ENCODE measurements at regions not wholly inside any gene's neighbourhood (a gene's known extent, or its start where the extent isn't known, plus 50 kb on each side); places are given as distances from the start of the nearest gene placed in this dataset.

DNA sequence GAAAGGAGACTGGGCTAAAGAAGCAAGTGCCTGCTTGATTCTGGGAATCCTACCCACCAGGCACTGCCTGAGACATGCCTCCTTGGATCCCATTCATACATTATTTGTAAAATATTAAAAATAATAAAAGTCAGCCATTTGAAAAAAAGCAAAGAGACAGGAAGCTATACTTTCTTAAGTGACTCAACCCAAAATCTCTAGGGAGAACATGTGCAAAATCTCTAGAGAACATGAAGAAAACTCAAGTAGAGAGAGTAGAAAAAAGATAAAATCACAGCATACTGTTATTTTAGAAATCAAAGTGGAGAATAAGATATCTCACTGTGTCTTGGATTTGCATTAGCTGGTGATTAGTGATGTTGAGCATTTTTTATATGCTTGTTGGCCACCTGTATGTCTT, 197.2 kb upstream of the GGTLC1 start:
- TF ChIP-seq, protein P1, sequence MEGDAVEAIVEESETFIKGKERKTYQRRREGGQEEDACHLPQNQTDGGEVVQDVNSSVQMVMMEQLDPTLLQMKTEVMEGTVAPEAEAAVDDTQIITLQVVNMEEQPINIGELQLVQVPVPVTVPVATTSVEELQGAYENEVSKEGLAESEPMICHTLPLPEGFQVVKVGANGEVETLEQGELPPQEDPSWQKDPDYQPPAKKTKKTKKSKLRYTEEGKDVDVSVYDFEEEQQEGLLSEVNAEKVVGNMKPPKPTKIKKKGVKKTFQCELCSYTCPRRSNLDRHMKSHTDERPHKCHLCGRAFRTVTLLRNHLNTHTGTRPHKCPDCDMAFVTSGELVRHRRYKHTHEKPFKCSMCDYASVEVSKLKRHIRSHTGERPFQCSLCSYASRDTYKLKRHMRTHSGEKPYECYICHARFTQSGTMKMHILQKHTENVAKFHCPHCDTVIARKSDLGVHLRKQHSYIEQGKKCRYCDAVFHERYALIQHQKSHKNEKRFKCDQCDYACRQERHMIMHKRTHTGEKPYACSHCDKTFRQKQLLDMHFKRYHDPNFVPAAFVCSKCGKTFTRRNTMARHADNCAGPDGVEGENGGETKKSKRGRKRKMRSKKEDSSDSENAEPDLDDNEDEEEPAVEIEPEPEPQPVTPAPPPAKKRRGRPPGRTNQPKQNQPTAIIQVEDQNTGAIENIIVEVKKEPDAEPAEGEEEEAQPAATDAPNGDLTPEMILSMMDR (IDR thresholded peaks at IDR 0.05; ENCODE audit: extremely low read depth, insufficient read depth, missing control alignments), result no peak
- in situ Hi-C loops (cut with MboI; ENCODE audit: low pct_unique_long_range_greater_than_20kb, low sequenced_read_pairs, unreplicated experiment), result no loop called here
- DNase-seq (ENCODE audit: low spot score), result no peak

GRCh38 chr20:24181151-24181550, 192.6 kb upstream of the GGTLC1 start:
- DNase-seq (ENCODE audit: low spot score), result no peak
- in situ Hi-C loops (cut with MboI; ENCODE audit: low pct_unique_long_range_greater_than_20kb, low sequenced_read_pairs, unreplicated experiment), result no loop called here
- TF ChIP-seq, protein P1 (IDR thresholded peaks at IDR 0.05; ENCODE audit: extremely low read depth, insufficient read depth, missing control alignments), result no peak

- DNase-seq (ENCODE audit: low spot score), result no peak
- TF ChIP-seq, protein P1 (IDR thresholded peaks at IDR 0.05; ENCODE audit: extremely low read depth, insufficient read depth, missing control alignments), result no peak
- in situ Hi-C loops (cut with MboI; ENCODE audit: low pct_unique_long_range_greater_than_20kb, low sequenced_read_pairs, unreplicated experiment), result no loop called here
Observed at GRCh38 chr20:24169256-24169655, 180.7 kb upstream of the GGTLC1 start.

GRCh38 chr20:24166412-24166811, 177.8 kb upstream of the GGTLC1 start:
- DNase-seq (ENCODE audit: low spot score), result no peak
- in situ Hi-C loops (cut with MboI; ENCODE audit: low pct_unique_long_range_greater_than_20kb, low sequenced_read_pairs, unreplicated experiment), result no loop called here
- TF ChIP-seq, protein P1 (IDR thresholded peaks at IDR 0.05; ENCODE audit: extremely low read depth, insufficient read depth, missing control alignments), result no peak

- in situ Hi-C loops (cut with MboI; ENCODE audit: low pct_unique_long_range_greater_than_20kb, low sequenced_read_pairs, unreplicated experiment), result no loop called here
- no peak for DNase-seq (ENCODE audit: low spot score)
- TF ChIP-seq, protein P1 (IDR thresholded peaks at IDR 0.05; ENCODE audit: extremely low read depth, insufficient read depth, missing control alignments), result no peak
Observed at GRCh38 chr20:24166123-24166381, 177.5 kb upstream of the GGTLC1 start.

DNA sequence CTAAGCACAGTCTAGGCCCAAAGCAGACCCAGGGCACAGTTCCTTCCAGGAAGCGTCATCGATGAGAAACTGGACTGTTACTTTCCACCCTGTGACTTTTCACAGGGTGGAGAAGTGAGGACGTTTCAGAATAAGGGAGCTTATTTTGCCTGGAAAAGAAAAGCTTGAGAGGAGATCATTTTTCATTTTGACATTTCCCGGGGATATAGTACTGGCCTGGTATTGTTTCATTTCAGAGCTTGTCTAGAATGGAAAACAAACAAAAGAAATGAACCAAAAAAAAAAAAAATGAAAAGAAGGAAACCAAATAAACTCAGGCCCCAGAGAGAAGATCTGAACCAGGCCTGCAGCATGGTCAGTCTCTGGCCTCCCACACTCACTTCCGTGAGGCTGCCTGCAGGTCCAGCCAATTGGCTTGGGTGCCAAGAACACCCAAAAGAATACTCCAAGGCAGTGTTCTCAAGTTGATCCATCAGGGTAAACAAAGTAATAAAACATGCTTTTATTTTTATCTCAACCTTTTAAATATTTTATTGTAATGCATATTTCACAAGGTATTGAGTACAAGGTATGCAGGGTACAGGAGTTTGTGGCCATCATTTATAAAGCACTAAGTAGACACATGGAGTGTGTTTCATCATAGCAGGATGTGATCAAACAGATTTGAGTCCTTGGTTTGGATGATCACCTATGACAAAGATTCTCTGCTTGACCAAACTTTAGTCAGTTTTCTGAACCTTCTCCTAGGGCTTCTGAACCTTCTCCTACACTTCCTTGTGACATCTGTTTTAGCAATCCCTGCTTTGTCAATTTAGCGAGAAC, 176.9 kb upstream of the GGTLC1 start:
- in situ Hi-C loops (cut with MboI; ENCODE audit: low pct_unique_long_range_greater_than_20kb, low sequenced_read_pairs, unreplicated experiment), result no loop called here
- TF ChIP-seq, protein P1 (IDR thresholded peaks at IDR 0.05; ENCODE audit: extremely low read depth, insufficient read depth, missing control alignments), result no peak
- DNase-seq (ENCODE audit: low spot score), result no peak

Data from GM13977 (cell line).